Upper lobe of left lung (tissue), 4 donors: ENCODE measurements at regions not wholly inside any gene's neighbourhood (a gene's known extent, or its start where the extent isn't known, plus 50 kb on each side); places are given as distances from the start of the nearest gene placed in this dataset.

Source experiments
- CTCF ChIP-seq, 6 experiments: fragments of 450-650 bp in 4 of 6; fragments of 200-600 bp in 2 of 6; sonication (generic) in 2 of 6; IDR thresholded peaks; one replicate each; pipeline ENCODE4 v1.5.1; 2016 to 2019; ENCODE audit warnings: antibody characterized with exemption in 6 of 6
- POLR2AphosphoS5 ChIP-seq, 2 donors: sonication (generic); formaldehyde crosslinking; IDR thresholded peaks; one replicate each; pipeline ENCODE4 v1.5.1; 2017; ENCODE audit warnings: antibody characterized with exemption in 2 of 2

GRCh38 chrX:149284616-149285015, 220.5 kb downstream of the IDS start:
- TF ChIP-seq CTCF (IDR thresholded peaks at IDR 0.05) (no peak), POLR2AphosphoS5 (IDR thresholded peaks at IDR 0.05) (no peak)
